NCI-H748 treated with DMSO at 0.1 percent for 48 hours (cell line): ENCODE measurements at regions not wholly inside any gene's neighbourhood (a gene's known extent, or its start where the extent isn't known, plus 50 kb on each side); places are given as distances from the start of the nearest gene placed in this dataset.

Experiments used
- DNase-seq: peaks from one replicate; lab custom pipeline; 2025; lab: John Stamatoyannopoulos, UW

GRCh38 chr11:119982517-119983239, 155.2 kb downstream of the TRIM29 start:
- DNase-seq = no peak

DNA sequence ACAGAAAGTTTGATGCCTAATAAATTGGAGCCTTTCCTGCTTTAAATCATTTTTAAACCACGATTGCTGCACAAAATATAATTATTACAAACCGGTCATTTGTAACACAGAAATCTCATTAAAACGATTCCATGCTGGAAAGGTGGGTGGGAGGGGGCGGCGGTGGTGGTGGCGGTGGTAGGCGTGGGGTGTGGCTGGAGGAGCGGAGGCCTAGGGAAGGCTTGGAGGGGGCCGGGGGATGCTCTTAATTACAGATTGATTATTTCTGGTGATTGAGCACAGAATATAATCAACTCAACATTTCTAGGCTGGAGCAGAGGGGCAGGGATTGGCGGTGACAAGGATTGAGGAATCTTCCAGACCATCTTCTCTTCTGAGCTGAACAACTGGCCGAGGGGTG, 157.5 kb downstream of the TRIM29 start:
- no peak for DNase-seq

- no peak for DNase-seq
Measured at GRCh38 chr11:119979701-119980100, 158.2 kb downstream of the TRIM29 start.

DNA sequence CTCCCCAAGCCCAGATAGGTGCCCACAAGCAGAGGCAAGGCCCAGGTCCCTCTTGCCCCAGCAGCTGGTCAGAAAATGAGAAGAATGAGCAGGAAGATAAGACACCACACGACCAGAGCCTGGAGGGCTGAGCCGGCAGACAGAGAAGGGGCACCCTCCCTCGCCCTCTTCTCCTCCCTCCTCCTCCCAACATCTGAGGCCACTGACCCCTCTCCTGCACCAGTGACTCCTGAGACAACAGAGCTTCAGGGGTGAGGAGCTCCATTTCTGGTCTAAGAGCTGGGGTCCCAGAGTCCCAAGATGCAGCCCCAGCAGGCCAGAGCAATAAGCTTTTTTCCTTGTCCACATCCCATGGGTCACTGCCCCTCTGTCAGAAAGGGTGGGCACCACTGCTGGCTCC, 159.2 kb downstream of the TRIM29 start:
- DNase-seq = no peak

- no peak for DNase-seq
Measured at GRCh38 chr11:119977881-119978280, 160.0 kb downstream of the TRIM29 start.

DNA sequence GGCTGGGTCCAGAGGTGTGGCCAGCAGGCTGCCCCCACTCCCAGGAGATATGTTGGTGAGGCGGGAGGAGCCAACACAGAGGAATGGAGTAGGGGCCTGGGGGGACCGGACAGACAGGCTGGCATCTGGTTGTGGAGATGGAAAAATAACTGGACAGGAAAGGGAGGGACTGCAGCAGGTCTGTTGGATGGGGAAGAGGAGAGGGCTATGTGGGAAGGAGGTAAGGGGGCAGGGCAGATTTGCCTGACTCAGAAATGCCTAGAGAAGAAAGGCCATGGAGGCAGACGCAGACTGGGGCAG, 160.4 kb downstream of the TRIM29 start:
- no peak for DNase-seq

- no peak for DNase-seq
Measured at GRCh38 chr11:119976805-119977560, 160.9 kb downstream of the TRIM29 start.

DNA sequence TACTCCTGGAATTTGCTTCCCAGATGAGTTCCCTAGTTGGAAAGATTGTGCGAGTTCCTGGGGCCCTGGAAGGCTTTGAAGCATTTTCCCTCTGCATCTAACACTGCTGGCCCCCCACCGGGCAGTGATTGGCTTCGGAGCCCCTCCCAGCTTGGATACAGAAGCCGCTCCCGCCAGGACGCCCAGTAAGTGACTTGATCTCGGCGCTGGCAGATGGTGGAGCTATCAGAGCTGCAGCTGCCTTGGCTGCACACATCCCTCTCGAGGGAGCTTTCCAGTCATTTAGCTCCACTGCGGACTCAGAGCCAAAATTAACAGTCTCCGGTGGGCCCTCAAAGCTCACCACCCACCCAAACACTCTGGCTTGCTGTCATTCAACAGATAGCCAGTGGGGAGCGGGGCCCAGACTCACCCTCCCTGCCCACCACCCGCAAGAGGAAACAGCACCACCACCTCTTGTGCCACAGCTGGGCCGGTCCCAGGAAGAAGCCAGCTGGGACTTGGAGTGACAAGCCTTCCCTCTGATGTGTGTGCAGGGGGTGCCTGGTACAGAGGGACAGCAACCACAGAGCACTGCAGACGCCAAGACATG, 162.3 kb downstream of the TRIM29 start:
- no peak for DNase-seq

DNA sequence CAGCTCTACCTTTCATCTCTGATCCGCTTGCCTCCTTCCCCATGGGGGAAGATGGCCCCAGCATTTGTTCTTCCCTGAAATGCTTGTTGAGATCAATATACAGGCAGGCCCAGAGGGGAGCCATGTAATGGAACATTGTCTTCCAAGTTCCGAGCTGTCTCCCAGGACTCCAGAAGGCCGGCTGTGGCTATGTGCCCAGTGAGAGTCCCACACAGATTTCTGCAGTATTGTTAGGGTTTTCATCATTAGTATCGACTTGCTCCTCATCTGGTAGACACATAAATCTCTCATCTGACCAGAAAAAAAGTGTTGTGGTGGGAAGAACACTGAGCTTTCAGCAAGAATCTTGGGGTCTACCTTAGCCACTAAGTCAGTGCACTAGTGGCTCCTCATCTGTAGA, 163.4 kb downstream of the TRIM29 start:
- no peak for DNase-seq

- DNase-seq = no peak
Measured at GRCh38 chr11:119974051-119974450, 163.9 kb downstream of the TRIM29 start.

DNA sequence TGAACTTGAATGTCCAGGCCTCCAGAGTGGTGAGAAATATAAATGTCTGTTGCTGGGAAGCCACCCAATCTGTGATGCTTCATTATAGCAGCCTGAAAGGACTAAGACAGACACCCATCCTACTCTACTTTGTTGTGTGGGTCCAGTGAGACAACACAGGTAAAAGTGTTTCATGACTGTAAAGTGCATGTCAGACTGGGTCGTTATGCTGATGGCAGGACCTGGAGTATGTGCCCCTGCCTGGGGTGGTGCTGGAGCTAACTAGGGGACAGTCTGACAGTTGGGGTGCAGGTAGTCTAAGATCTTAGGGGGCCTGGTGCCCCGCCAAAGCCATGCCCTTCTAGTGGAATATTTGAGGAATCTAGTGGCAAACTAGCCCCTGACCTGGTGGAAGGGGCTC, 165.6 kb downstream of the TRIM29 start:
- no peak for DNase-seq

GRCh38 chr11:119970555-119971304, 167.2 kb downstream of the TRIM29 start:
- no peak for DNase-seq

DNA sequence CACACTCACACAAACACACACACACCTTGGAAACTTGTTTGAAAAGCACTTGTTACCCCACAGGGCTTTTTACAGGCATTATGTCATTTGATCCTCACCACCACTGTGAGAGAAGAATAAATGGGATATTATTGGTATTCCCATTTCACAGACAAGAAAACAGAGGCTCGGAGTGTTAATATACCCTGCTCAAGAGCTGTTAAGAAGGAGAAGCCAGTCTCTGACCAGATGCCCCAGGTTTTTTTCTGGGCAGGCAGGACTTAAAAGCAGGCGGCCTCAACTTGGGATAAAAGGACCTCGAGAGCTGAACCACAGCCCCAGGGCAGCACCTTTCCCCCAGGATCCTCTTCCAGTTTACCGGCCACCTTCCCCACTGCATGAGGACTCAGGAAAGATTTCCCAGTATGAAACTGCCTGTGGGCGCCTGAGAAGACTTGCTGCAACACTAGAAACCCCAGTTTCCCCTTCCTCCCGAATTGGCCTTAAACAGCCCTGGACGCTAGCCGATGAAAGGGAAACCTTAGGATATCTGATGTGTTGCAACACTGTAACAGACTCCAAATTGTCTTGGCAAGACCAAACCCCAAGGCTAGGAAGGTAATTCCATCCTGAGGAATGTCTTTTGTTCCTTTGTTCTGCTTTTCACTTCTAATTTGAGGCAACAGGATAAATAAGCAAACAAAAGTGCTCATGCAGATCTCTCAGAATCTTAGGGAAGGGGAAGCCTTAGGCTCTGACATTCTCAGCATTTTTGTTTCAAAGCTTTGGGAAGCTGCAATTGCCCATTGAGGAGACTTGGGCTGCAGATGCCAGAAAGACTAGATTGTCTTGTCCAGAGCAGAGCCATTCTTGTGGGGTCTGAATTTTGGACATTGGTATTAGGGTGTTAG, 173.5 kb downstream of the TRIM29 start:
- DNase-seq = no peak

DNA sequence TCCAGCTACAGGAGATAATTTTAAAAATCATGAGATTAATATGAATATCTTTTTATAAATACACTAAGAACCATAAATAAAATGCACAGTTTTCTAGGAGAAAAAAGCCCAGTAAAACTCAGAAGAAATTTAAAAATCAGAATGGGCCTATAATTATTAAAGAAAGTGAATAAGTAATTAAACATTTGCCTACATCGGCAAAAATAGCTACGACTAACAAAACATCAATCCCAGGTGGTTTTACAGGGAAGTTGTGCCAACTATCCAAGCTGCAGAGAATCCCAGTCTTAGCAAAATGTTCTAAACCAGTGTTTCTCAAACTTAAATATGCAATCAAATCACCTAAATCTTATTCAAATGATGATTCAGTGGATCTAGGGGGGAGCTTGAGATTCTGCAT, 180.0 kb downstream of the TRIM29 start:
- DNase-seq = no peak

DNA sequence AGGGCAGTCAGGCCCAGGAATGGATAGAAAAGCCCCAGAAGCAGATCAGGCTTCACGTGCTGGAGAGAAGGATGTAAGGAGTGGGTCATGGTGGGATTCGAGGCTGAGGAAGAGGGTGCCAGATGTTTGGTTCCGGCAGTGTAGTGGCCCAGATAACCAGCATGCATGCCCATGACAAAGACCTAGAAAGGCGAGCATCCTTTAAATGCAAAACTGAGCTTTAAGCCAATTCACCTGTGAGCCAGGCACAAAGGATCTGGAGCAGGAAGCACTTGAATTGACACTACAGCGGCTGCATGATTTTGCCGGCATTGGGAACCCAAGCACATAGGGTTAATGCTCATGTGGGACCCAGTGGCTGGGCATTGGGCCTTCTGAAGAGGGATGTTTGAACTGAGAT, 185.5 kb downstream of the TRIM29 start:
- DNase-seq = no peak

DNA sequence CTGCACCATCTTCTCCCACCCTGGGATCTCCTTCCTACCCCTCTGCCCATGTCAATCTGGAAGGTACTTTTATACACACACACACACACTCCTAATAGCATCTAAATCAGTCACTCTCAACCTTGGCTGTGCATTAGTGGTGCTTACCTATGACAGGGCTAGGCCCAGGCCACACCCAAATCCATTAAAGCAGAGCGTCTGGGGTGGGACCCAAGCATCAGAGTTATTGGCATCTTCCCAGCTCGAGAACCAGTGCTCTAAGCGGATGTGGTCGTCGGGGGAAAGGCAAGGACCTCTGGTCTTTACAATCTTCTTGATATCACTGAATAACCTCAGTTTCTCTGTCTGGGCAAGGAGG, 194.6 kb downstream of the TRIM29 start:
- DNase-seq = no peak

GRCh38 chr11:119942583-119943297, 195.2 kb downstream of the TRIM29 start:
- DNase-seq = no peak

DNA sequence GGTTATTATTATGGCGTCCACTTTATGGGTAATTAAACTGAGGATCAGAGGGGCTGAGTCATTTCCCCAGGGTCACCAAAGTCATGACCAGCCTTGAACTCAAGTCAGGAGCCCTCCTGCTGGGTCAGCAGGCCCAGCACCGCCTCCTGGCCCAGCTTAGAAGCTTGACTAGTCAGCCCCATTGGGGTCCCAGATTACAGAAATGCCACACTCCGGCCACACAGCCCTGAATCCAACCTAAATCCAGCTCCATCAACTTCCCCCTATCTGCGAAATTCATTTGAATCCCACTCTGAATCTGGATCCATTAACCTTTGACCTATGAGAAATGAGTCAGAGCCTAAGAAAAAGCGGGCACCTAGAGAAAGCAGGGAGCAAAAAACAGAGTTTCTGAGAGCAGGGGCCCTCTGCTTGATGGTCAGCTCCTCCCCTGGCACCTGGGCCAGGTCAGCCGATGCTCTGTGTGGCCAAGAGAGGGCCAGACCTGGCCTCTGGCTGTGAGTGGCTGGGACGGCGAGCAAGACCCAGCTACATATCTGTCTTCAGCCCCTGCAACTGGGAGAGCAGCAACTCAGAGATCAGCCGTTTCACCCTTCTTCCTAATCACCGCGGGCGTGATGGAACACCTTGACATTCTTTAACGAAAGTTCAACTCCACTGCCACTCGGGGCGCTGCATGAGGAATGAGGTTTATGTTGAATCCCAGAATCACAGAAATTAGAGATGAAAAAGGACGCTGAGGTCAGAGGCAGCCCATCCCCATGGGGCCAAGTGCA, 196.1 kb downstream of the TRIM29 start:
- no peak for DNase-seq

- DNase-seq = no peak
Measured at GRCh38 chr11:119941171-119941570, 196.7 kb downstream of the TRIM29 start.

DNA sequence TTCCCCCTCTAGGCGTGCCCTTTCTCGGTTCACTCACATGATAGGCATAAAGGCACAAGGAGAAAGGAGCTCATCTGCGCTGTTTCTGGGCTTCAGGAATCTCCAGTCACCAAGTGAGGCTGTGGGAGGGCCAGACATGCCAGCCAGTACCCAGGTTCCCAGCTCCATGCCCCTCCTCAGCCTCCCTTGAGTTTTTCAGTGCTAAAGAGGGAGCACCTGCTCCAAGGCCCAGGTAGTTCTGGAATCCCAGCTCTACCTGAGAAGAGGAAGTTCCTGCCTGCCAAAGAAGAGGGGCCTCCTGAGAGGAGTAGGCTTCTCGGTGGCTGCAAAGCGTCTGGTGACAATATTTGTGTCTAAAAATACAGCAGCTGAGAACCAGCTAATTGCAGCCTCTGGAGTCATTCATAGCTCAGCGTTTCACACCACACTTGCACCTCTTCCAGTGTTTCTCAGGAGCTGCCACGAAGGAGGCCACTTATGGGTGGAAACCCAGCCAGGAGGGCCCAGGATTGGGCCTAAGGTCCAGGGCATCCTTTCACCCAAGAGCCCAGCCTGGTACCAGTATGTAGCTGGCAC, 197.4 kb downstream of the TRIM29 start:
- DNase-seq = no peak
